ENCODE measurements at regions not wholly inside any gene's neighbourhood (a gene's known extent, or its start where the extent isn't known, plus 50 kb on each side); places are given as distances from the start of the nearest gene placed in this dataset.
A peak's percentile ranks its signal among the peaks of the same experiment; 100 is the strongest.
"Not testable (repeated sequence)": the region's sequence is repeated elsewhere in the genome, so short reads cannot be mapped to it uniquely, and the experiment has no call there.

GRCh38 chr9:29160763-29161353 is 1587.6 kb upstream of the C9orf72 start:
- DNase-seq (ENCODE audit: low spot score), result no peak

- no peak for DNase-seq (ENCODE audit: low spot score)
Measured at GRCh38 chr9:29174136-29174535, 1600.9 kb upstream of the C9orf72 start.

GRCh38 chr9:29176231-29176630 is 1603.0 kb upstream of the C9orf72 start:
- DNase-seq (ENCODE audit: low spot score), result no peak

GRCh38 chr9:29176786-29177185 is 1603.5 kb upstream of the C9orf72 start:
- peak; percentile 14 for DNase-seq (ENCODE audit: low spot score)

- no peak for DNase-seq (ENCODE audit: low spot score)
Measured at GRCh38 chr9:29183971-29184370, 1610.7 kb upstream of the C9orf72 start.

- DNase-seq (ENCODE audit: low spot score), result not testable (repeated sequence)
Measured at GRCh38 chr9:29188771-29189170, 1615.5 kb upstream of the C9orf72 start.

GRCh38 chr9:29189221-29189620 is 1615.9 kb upstream of the C9orf72 start:
- not testable (repeated sequence) for DNase-seq (ENCODE audit: low spot score)

GRCh38 chr9:29198861-29199260 is 1625.6 kb upstream of the C9orf72 start:
- DNase-seq (ENCODE audit: low spot score), result no peak

- DNase-seq (ENCODE audit: low spot score), result no peak
Measured at GRCh38 chr9:29199975-29200374, 1626.7 kb upstream of the C9orf72 start.

GRCh38 chr9:29200650-29201049 is 1627.4 kb upstream of the C9orf72 start:
- no peak for DNase-seq (ENCODE audit: low spot score)

- peak; percentile 18 for DNase-seq (ENCODE audit: low spot score)
Measured at GRCh38 chr9:29203244-29203930, 1630.1 kb upstream of the C9orf72 start.

GRCh38 chr9:29208670-29209069 is 1635.4 kb upstream of the C9orf72 start:
- DNase-seq (ENCODE audit: low spot score), result peak; percentile 12

GRCh38 chr9:29209748-29210291 is 1636.5 kb upstream of the C9orf72 start:
- no peak for DNase-seq (ENCODE audit: low spot score)

GRCh38 chr9:29211003-29211579 is 1637.8 kb upstream of the C9orf72 start:
- no peak for DNase-seq (ENCODE audit: low spot score)

- DNase-seq (ENCODE audit: low spot score), result peak; percentile 64
Measured at GRCh38 chr9:29211580-29212396, 1638.5 kb upstream of the C9orf72 start.

GRCh38 chr9:29212397-29213387 is 1639.4 kb upstream of the C9orf72 start:
- DNase-seq (ENCODE audit: low spot score), result peak; percentile 35

GRCh38 chr9:29213417-29214153 is 1640.3 kb upstream of the C9orf72 start, which contains the start of gene LINGO2:
LINGO2 (minus strand) TSS chr9:29213601.
- peak; percentile 37 for DNase-seq (ENCODE audit: low spot score)

GRCh38 chr9:29214154-29214689 is 1640.9 kb upstream of the C9orf72 start:
- DNase-seq (ENCODE audit: low spot score), result peak; percentile 74

- DNase-seq (ENCODE audit: low spot score), result peak; percentile 19
Measured at GRCh38 chr9:29214690-29215253, 1641.5 kb upstream of the C9orf72 start.

GRCh38 chr9:29217966-29218365 is 1644.7 kb upstream of the C9orf72 start:
- no peak for DNase-seq (ENCODE audit: low spot score)
